ENCODE measurements at regions not wholly inside any gene's neighbourhood (a gene's known extent, or its start where the extent isn't known, plus 50 kb on each side); places are given as distances from the start of the nearest gene placed in this dataset.

DNA sequence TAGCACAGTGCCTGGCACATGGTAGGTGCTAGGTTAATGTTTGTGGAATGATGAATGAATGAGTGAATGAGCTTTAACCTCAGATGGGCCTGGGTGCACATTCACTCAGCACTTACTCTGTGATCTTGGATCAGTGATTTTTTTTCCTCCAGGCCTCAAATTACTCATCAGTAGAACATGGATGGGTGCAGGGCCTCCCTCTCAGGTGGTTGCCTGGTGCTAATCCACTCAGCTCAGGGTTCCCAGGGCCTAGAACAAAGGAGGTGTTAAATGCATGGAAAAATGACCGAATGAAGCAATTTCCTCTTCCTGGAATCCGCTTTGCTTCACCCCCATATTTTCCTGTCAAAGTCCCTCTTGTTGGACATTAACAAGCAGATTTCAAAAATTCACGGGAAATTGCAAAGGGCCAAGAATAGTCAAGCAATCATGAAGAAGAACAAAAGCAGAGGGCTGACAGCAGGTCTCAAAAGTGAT is 93.5 kb downstream of the MYEOV start:
- DNase-seq (ENCODE audit: low read depth), result no peak
- TF ChIP-seq CTCF (IDR thresholded peaks at IDR 0.05; ENCODE audit: insufficient read depth, low read depth, low read length, missing control alignments), result no peak
- H3K4me3 ChIP-seq (ENCODE audit: low read depth, low read length), result no peak overlapping the region

DNA sequence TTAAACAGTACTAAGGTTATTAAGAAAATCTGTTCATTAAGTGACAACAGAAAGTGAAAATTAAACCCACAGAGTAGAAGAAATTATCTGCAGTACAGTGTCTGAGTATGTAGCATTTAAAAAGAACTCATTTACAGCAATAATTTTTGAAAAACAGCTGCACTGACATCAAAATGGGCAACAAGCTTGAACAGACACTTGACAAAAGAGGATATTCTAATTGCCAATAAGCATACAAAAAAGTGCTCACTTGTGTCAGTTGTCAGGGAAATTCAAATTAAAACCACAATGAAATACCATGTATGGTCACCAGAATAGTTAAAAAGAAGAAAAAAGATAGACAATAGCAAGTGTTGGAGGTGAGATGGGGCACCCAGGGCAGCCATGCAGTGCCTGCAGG is 93.3 kb upstream of the LINC01488 start:
- no peak overlapping the region for H3K4me3 ChIP-seq (ENCODE audit: low read depth, low read length)
- TF ChIP-seq CTCF (IDR thresholded peaks at IDR 0.05; ENCODE audit: insufficient read depth, low read depth, low read length, missing control alignments), result no peak
- DNase-seq (ENCODE audit: low read depth), result no peak

DNA sequence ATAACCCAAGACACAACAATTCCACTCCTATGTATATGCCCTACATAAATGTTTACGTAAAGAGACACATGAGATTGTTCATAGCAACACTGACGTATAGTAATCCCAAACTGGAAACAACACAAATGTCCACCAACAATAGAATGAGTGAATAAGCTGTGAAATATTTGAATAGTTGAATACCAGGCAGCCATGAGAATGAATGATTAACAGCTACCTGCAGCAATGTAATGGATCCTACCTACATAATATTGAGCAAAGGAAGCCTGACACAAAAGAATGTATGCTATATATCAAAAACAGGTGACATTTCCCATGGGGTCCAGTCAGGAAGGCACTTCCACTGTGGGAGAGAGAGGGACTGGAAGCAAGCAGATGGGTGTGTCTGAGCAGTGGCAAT is 92.8 kb upstream of the LINC01488 start:
- no peak for DNase-seq (ENCODE audit: low read depth)
- H3K4me3 ChIP-seq (ENCODE audit: low read depth, low read length), result no peak overlapping the region
- no peak for TF ChIP-seq CTCF (IDR thresholded peaks at IDR 0.05; ENCODE audit: insufficient read depth, low read depth, low read length, missing control alignments)

- no peak overlapping the region for H3K4me3 ChIP-seq (ENCODE audit: low read depth, low read length)
- TF ChIP-seq CTCF (IDR thresholded peaks at IDR 0.05; ENCODE audit: insufficient read depth, low read depth, low read length, missing control alignments), result no peak
- no peak for DNase-seq (ENCODE audit: low read depth)
These were observed 90.9 kb upstream of the LINC01488 start for GRCh38 chr11:69390561-69390960.

DNA sequence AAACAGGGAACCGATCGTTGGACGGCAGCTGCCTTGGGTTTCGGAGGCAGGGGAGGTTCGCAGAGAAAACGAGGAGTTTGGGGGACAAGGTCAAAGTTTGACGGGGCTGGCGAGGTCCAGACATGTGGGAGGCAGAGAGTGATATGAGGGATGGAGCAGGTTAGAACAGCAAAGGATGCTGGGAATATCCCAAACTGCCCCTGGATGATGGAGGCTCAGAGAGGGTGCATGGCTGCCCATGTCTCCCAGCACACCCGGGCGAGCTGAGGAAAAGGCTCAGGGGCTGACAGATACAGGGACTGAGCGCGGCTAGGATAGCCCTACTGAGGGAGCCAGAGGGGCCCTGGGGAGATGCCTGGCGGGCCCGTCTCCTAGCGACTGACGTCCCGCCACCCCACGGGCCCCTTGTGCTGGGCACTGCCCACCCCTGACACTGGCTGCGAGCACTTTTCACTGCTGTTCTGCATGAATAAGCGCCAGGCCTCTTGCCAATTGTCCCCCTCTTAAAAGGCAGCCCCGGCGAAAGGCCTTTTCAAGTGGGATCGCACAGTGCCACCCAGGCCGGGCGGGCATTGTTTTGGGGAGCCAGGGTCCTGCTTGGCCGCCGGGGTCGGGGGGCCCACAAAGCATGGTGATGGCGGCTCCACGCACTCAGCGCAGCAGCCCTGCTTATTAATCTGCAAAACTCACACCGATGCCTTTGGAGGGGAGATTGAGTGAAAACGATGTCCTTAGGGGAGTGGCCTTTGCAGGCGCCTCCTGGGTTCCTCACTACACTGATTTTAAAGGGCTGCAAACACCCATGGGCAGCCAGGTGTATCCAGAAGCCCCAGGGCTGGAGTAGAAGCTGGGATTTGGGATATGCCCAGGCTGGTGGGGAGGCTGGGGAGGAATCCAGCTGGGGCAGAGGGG is 90.0 kb upstream of the LINC01488 start:
- TF ChIP-seq CTCF (IDR thresholded peaks at IDR 0.05; ENCODE audit: insufficient read depth, low read depth, low read length, missing control alignments), result no peak
- no peak for DNase-seq (ENCODE audit: low read depth)

GRCh38 chr11:69392104-69392653 is 89.3 kb upstream of the LINC01488 start:
- H3K4me3 ChIP-seq (ENCODE audit: low read depth, low read length), result no peak overlapping the region
- TF ChIP-seq CTCF (IDR thresholded peaks at IDR 0.05; ENCODE audit: insufficient read depth, low read depth, low read length, missing control alignments), result no peak
- DNase-seq (ENCODE audit: low read depth), result no peak

More for the DNA sequence above, 90.0 kb upstream of the LINC01488 start:
- no peak overlapping the region for H3K4me3 ChIP-seq (ENCODE audit: low read depth, low read length)
